Kidney (tissue), 13 donors: ENCODE measurements at regions not wholly inside any gene's neighbourhood (a gene's known extent, or its start where the extent isn't known, plus 50 kb on each side); places are given as distances from the start of the nearest gene placed in this dataset.

ENCODE experiments used
- DNase-seq, 5 donors: peaks; one replicate each; pipeline ENCODE4 v3.0.0-alpha.2; 2013 to 2020
- FAIRE-seq: peaks from 2 replicates; lab custom pipeline; 2012; peaks lifted over from hg19 to GRCh38; lab: Jason Lieb, UNC
- H3K27ac ChIP-seq, 2 donors: one replicate each; pipeline ENCODE4 v1.7.0; 2013; ENCODE audit warnings: low read depth in 2 of 2, low read length in 2 of 2, inconsistent platforms in 1 of 2
- H3K27me3 ChIP-seq: one replicate; pipeline ENCODE4 v1.7.1; 2013; ENCODE audit warnings: low read length, inconsistent platforms; ENCODE audit not compliant: control insufficient read depth, insufficient read depth
- H3K36me3 ChIP-seq, 3 donors: one replicate each; pipeline versions ENCODE4 v1.7.0 to v1.7.1; 2013; ENCODE audit warnings: low read length in 3 of 3, control low read depth in 1 of 3, inconsistent platforms in 1 of 3; ENCODE audit not compliant: insufficient read depth in 3 of 3, control insufficient read depth in 2 of 3
- H3K4me1 ChIP-seq, 3 donors: one replicate each; pipeline versions ENCODE4 v1.7.0 to v1.7.1; 2013; ENCODE audit warnings: low read length in 3 of 3, inconsistent platforms in 1 of 3, low read depth in 1 of 3; ENCODE audit not compliant: control insufficient read depth in 2 of 3, insufficient read depth in 2 of 3
- H3K4me3 ChIP-seq, 3 donors: one replicate each; pipeline versions ENCODE4 v1.7.0 to v1.8.1; 2013; ENCODE audit warnings: low read length in 3 of 3, control low read depth in 1 of 3, inconsistent platforms in 1 of 3
- H3K9ac ChIP-seq, 3 donors: one replicate each; pipeline versions ENCODE4 v1.7.0 to v1.7.1; 2013; ENCODE audit warnings: low read length in 3 of 3, control low read depth in 1 of 3, inconsistent platforms in 1 of 3
- H3K9me3 ChIP-seq, 3 donors: one replicate each; pipeline versions ENCODE4 v1.7.0 to v1.7.1; 2013; ENCODE audit warnings: low read length in 3 of 3, control low read depth in 1 of 3, inconsistent platforms in 1 of 3; ENCODE audit not compliant: control insufficient read depth in 2 of 3, insufficient read depth in 1 of 3
- CTCF ChIP-seq: IDR thresholded peaks from 3 replicates; pipeline ENCODE4 v1.5.1; 2012; ENCODE audit warnings: mild to moderate bottlenecking, moderate library complexity, borderline replicate concordance; ENCODE audit not compliant: insufficient read depth; ENCODE audit errors: extremely low read depth
- intact Hi-C: fragments of 100-400 bp; cut with DNase I; formaldehyde crosslinking; loops from one replicate; pipeline ENCODE4 v1.11.1; 2022
- donor health status: control.
- donor health status: control.
- donor health status: control.
- donor health status: control.
- donor health status: control.
- donor health status: DM: yes; HTN: yes; CAD: no.
- donor health status: Normal renal cell carcinoma (clear cell type).

GRCh38 chr2:166661391-166661790 lies 167.3 kb upstream of the SCN7A start:
- FAIRE-seq = no peak
- TF ChIP-seq CTCF = no peak
- DNase-seq = no peak
- Histone ChIP-seq H3K36me3 (no peaks in the 10 kb centered on the region), H3K27me3 (no peaks in the 10 kb centered on the region), H3K4me3 (no peak overlapping the region), H3K27ac (no peak overlapping the region), H3K4me1 (no peaks in the 10 kb centered on the region), H3K9me3 (no peaks in the 10 kb centered on the region), H3K9ac (no peak overlapping the region)
- intact Hi-C loops = no loop called here

GRCh38 chr2:166658901-166659300 lies 164.9 kb upstream of the SCN7A start:
- intact Hi-C loops = no loop called here
- no peak for FAIRE-seq
- no peak for TF ChIP-seq CTCF

GRCh38 chr2:166653185-166653813 lies 159.2 kb upstream of the SCN7A start:
- no peak overlapping the region for H3K27ac ChIP-seq
- no peaks in the 10 kb centered on the region for H3K27me3 ChIP-seq
- intact Hi-C loops = no loop called here
- no peak overlapping the region for H3K9ac ChIP-seq
- H3K4me3 ChIP-seq = no peak overlapping the region
- no peak for FAIRE-seq
- no peaks in the 10 kb centered on the region for H3K4me1 ChIP-seq
- no peaks in the 10 kb centered on the region for H3K9me3 ChIP-seq
- TF ChIP-seq CTCF = no peak
- no peaks in the 10 kb centered on the region for H3K36me3 ChIP-seq
- DNase-seq = no peak

More at GRCh38 chr2:166658901-166659300, 164.9 kb upstream of the SCN7A start:
- no peaks in the 10 kb centered on the region for H3K36me3 ChIP-seq
- H3K9ac ChIP-seq = no peak overlapping the region
- DNase-seq = no peak
- no peaks in the 10 kb centered on the region for H3K27me3 ChIP-seq
- no peak overlapping the region for H3K4me3 ChIP-seq
- H3K4me1 ChIP-seq = no peaks in the 10 kb centered on the region
- no peak overlapping the region for H3K27ac ChIP-seq
- H3K9me3 ChIP-seq = no peaks in the 10 kb centered on the region

- DNase-seq (no peak), FAIRE-seq (no peak)
- H3K9ac ChIP-seq = no peak overlapping the region
- no peak overlapping the region for H3K27ac ChIP-seq
- no peaks in the 10 kb centered on the region for H3K27me3 ChIP-seq
- intact Hi-C loops = no loop called here
- TF ChIP-seq CTCF = no peak
- no peaks in the 10 kb centered on the region for H3K4me1 ChIP-seq
- no peak overlapping the region for H3K4me3 ChIP-seq
- H3K9me3 ChIP-seq = no peaks in the 10 kb centered on the region
- no peaks in the 10 kb centered on the region for H3K36me3 ChIP-seq
Observed at GRCh38 chr2:166651991-166652390, 157.9 kb upstream of the SCN7A start.
